ENCODE measurements at regions not wholly inside any gene's neighbourhood (a gene's known extent, or its start where the extent isn't known, plus 50 kb on each side); places are given as distances from the start of the nearest gene placed in this dataset.

- Mint-ChIP-seq H3K4me3 (no peak overlapping the region), H3K4me1 (ENCODE audit: low read depth) (no peaks in the 10 kb centered on the region), H3K27me3 (no peaks in the 10 kb centered on the region), H3K36me3 (ENCODE audit: low read depth) (no peaks in the 10 kb centered on the region), H3K27ac (no peak overlapping the region), H3K9me3 (no peaks in the 10 kb centered on the region)
- intact Hi-C loops (cut with micrococcal nuclease), result no loop called here
Observed at GRCh38 chr2:155215037-155215707, 516.7 kb downstream of the KCNJ3 start.

GRCh38 chr2:155209696-155210450 is 511.4 kb downstream of the KCNJ3 start:
- Mint-ChIP-seq H3K9me3 (no peaks in the 10 kb centered on the region), H3K27ac (no peak overlapping the region), H3K4me3 (no peak overlapping the region), H3K36me3 (ENCODE audit: low read depth) (no peaks in the 10 kb centered on the region), H3K27me3 (no peaks in the 10 kb centered on the region), H3K4me1 (ENCODE audit: low read depth) (no peaks in the 10 kb centered on the region)
- intact Hi-C loops (cut with micrococcal nuclease), result no loop called here

DNA sequence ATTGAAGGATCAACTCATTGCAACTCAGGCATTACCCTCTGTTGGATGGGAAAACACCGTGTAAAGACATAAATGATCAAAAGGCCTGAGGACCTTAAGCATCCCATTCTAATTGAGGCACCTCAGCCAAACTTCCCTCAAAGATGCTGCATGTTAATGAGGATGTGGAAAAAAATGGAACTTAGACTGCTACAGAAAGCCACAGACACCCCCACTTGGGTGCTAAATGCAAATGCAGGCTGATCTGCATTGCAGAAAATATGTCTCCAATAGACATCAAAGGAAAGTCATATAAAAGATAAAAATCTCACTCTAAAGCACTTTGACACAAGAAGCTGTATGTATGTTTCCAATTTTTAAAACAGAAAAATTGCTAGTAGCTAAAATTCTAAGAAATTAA is 504.7 kb downstream of the KCNJ3 start:
- no peak overlapping the region for H3K27ac Mint-ChIP-seq

GRCh38 chr2:155200753-155201152 is 502.3 kb downstream of the KCNJ3 start:
- Mint-ChIP-seq H3K4me1 (ENCODE audit: low read depth) (no peaks in the 10 kb centered on the region), H3K27ac (no peak overlapping the region), H3K4me3 (no peak overlapping the region), H3K27me3 (no peaks in the 10 kb centered on the region), H3K9me3 (no peaks in the 10 kb centered on the region), H3K36me3 (ENCODE audit: low read depth) (no peaks in the 10 kb centered on the region)
- intact Hi-C loops (cut with micrococcal nuclease), result no loop called here

More for the DNA sequence above, 504.7 kb downstream of the KCNJ3 start:
- Mint-ChIP-seq H3K27me3 (no peaks in the 10 kb centered on the region), H3K4me3 (no peak overlapping the region), H3K9me3 (no peaks in the 10 kb centered on the region), H3K4me1 (ENCODE audit: low read depth) (no peaks in the 10 kb centered on the region), H3K36me3 (ENCODE audit: low read depth) (no peaks in the 10 kb centered on the region)
- intact Hi-C loops (cut with micrococcal nuclease), result no loop called here

DNA sequence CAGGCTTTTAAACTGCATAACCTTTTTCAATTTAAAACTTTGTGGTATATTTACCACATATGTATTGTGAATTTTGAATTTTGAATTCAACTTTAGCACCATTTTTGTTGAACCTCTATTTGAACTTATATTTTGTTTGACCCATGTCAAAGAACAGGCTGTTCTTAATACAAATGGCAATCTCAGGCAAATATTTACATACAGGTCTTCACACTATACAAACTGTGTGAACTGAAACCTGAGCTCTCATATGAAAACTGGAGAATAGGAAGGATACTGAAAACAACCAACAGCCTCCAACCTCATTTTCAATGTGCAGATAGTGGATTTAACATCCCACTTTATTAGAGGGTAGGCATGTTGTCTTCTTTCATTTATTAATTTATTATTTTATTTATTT is 491.8 kb downstream of the KCNJ3 start:
- Mint-ChIP-seq H3K27ac (no peak overlapping the region), H3K4me1 (ENCODE audit: low read depth) (no peaks in the 10 kb centered on the region), H3K36me3 (ENCODE audit: low read depth) (no peaks in the 10 kb centered on the region), H3K9me3 (peaks cover 22% of the 10 kb centered on the region), H3K4me3 (no peak overlapping the region), H3K27me3 (no peaks in the 10 kb centered on the region)
- intact Hi-C loops (cut with micrococcal nuclease), result no loop called here

GRCh38 chr2:155178921-155179320 is 480.4 kb downstream of the KCNJ3 start:
- H3K4me1 Mint-ChIP-seq (ENCODE audit: low read depth), result no peaks in the 10 kb centered on the region
- H3K27me3 Mint-ChIP-seq, result no peaks in the 10 kb centered on the region
- no peak overlapping the region for H3K27ac Mint-ChIP-seq
- no peak overlapping the region for H3K4me3 Mint-ChIP-seq
- no peaks in the 10 kb centered on the region for H3K36me3 Mint-ChIP-seq (ENCODE audit: low read depth)
- no peaks in the 10 kb centered on the region for H3K9me3 Mint-ChIP-seq
- intact Hi-C loops (cut with micrococcal nuclease), result no loop called here

- no peaks in the 10 kb centered on the region for H3K4me1 Mint-ChIP-seq (ENCODE audit: low read depth)
- intact Hi-C loops (cut with micrococcal nuclease), result no loop called here
- no peaks in the 10 kb centered on the region for H3K27me3 Mint-ChIP-seq
- no peaks in the 10 kb centered on the region for H3K9me3 Mint-ChIP-seq
- no peaks in the 10 kb centered on the region for H3K36me3 Mint-ChIP-seq (ENCODE audit: low read depth)
- no peak overlapping the region for H3K27ac Mint-ChIP-seq
- no peak overlapping the region for H3K4me3 Mint-ChIP-seq
Observed at GRCh38 chr2:155176345-155176744, 477.9 kb downstream of the KCNJ3 start.

DNA sequence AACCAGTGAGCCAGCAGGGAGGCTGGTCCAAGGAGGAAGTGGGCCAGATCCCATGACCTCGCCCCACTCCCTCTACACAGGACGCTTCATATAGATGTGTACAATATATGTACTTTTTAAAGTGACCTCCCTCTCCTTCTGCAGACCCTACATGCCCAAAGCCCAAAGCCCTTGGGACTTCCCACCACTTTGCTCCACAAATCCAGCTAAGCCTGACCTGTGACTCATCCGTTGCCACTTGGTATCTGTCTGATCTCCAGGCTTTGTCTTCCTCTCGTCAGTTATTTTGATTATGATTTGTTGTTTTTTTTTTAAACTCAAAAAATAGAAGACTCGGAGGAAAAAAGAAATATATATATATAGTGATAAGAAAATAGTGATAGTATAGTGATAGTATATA is 470.8 kb downstream of the KCNJ3 start:
- no peaks in the 10 kb centered on the region for H3K4me1 Mint-ChIP-seq (ENCODE audit: low read depth)
- H3K27ac Mint-ChIP-seq, result no peak overlapping the region
- intact Hi-C loops (cut with micrococcal nuclease), result no loop called here
- H3K27me3 Mint-ChIP-seq, result no peaks in the 10 kb centered on the region
- no peaks in the 10 kb centered on the region for H3K36me3 Mint-ChIP-seq (ENCODE audit: low read depth)
- H3K9me3 Mint-ChIP-seq, result peaks cover 10% of the 10 kb centered on the region
- no peak overlapping the region for H3K4me3 Mint-ChIP-seq

- H3K36me3 Mint-ChIP-seq (ENCODE audit: low read depth), result no peaks in the 10 kb centered on the region
- H3K4me1 Mint-ChIP-seq (ENCODE audit: low read depth), result no peaks in the 10 kb centered on the region
Observed at GRCh38 chr2:155162494-155162893, 464.0 kb downstream of the KCNJ3 start.

DNA sequence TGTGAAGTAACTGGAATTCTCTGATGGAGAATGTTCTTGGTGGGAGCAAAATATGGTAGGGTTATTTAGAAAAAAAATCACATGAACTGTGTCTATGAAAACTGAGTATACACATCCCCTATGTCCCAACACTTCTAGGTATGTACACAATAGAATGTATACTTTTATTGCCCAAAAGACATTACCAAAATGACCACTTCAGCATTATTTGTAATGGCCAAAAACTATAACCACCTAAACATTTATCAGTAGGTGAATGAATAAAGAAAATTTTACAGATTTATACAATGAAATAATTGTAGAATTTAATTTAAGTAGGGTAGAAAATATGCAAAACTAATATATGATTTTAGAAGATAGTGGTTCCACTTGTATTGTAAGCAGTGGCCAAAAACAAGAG is 462.8 kb downstream of the KCNJ3 start:
- no peak overlapping the region for H3K4me3 Mint-ChIP-seq
- no peaks in the 10 kb centered on the region for H3K36me3 Mint-ChIP-seq (ENCODE audit: low read depth)
- no peaks in the 10 kb centered on the region for H3K27me3 Mint-ChIP-seq
- no peaks in the 10 kb centered on the region for H3K4me1 Mint-ChIP-seq (ENCODE audit: low read depth)
- no peaks in the 10 kb centered on the region for H3K9me3 Mint-ChIP-seq
- intact Hi-C loops (cut with micrococcal nuclease), result no loop called here
- H3K27ac Mint-ChIP-seq, result no peak overlapping the region

More at GRCh38 chr2:155162494-155162893, 464.0 kb downstream of the KCNJ3 start:
- no peak overlapping the region for H3K4me3 Mint-ChIP-seq
- H3K27me3 Mint-ChIP-seq, result no peaks in the 10 kb centered on the region
- H3K9me3 Mint-ChIP-seq, result no peaks in the 10 kb centered on the region
- intact Hi-C loops (cut with micrococcal nuclease), result no loop called here
- H3K27ac Mint-ChIP-seq, result no peak overlapping the region

DNA sequence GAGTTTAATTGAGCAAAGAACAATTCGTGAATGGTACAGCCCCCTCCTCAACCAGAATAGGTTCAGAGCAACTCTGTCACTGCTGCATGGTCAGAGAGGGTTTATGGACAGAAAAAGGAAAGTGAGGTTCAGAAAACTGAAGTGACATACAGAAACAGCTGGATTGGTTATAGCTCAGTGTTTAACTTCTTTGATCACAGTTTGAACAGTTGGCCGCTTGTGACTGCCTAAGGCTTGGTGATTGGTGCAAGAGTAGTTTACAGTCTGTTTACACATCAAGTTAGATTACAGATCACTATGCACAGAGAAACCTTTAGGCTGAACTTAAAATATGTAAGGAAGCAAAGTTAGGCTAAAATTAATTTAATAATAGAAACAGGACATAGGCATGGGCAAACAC is 459.2 kb downstream of the KCNJ3 start:
- Mint-ChIP-seq H3K27ac (no peak overlapping the region), H3K36me3 (ENCODE audit: low read depth) (no peaks in the 10 kb centered on the region), H3K4me1 (ENCODE audit: low read depth) (no peaks in the 10 kb centered on the region), H3K9me3 (peaks cover under 1% of the 10 kb centered on the region), H3K27me3 (no peaks in the 10 kb centered on the region), H3K4me3 (no peak overlapping the region)
- intact Hi-C loops (cut with micrococcal nuclease), result no loop called here

DNA sequence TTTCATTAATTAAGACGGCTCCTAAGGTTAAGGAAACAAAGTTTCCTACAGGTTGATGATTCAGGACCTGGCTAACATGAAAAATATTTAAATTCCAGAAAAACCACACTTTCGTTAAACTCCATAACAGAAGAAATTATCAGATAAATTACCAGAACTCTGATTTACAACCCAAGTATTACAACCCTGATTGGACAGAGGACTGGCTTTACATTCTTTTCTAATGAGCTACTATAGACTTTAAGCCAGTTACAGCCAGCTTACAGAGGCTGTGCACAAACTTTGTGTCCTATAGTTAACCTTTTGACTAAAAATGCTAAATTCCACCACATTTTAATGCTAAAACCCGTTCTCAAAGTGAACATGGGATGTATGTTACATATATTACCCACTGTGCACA is 458.6 kb downstream of the KCNJ3 start:
- intact Hi-C loops (cut with micrococcal nuclease), result no loop called here
- Mint-ChIP-seq H3K9me3 (peaks cover 7% of the 10 kb centered on the region), H3K4me1 (ENCODE audit: low read depth) (no peaks in the 10 kb centered on the region), H3K4me3 (no peak overlapping the region), H3K27me3 (no peaks in the 10 kb centered on the region), H3K36me3 (ENCODE audit: low read depth) (no peaks in the 10 kb centered on the region), H3K27ac (no peak overlapping the region)

GRCh38 chr2:155151945-155152344 is 453.4 kb downstream of the KCNJ3 start:
- intact Hi-C loops (cut with micrococcal nuclease), result no loop called here
- Mint-ChIP-seq H3K4me3 (no peak overlapping the region), H3K27me3 (no peaks in the 10 kb centered on the region), H3K9me3 (peaks cover 12% of the 10 kb centered on the region), H3K4me1 (ENCODE audit: low read depth) (no peaks in the 10 kb centered on the region), H3K36me3 (ENCODE audit: low read depth) (no peaks in the 10 kb centered on the region), H3K27ac (no peak overlapping the region)

DNA sequence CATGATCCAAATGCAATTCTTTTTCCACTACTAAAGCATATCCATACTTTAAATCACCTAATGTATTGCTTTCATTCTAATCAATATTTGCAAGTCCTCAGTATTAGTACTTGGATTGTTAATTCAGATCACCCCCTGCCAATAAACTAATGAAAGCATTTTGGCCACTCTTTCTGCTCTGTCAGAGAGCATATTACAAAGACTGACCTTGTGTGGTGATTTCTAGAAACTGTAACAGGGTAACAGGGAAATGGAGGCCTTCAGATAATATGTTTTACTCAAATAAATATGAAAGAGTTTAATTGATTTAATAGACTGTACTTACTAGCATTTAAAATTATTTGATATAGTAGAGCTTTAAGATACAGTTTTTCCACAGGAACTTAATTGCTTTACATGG is 453.0 kb downstream of the KCNJ3 start:
- intact Hi-C loops (cut with micrococcal nuclease), result no loop called here
- H3K36me3 Mint-ChIP-seq (ENCODE audit: low read depth), result no peaks in the 10 kb centered on the region
- H3K4me3 Mint-ChIP-seq, result no peak overlapping the region
- H3K27ac Mint-ChIP-seq, result no peak overlapping the region
- H3K27me3 Mint-ChIP-seq, result no peaks in the 10 kb centered on the region
- H3K9me3 Mint-ChIP-seq, result peaks cover 12% of the 10 kb centered on the region
- no peaks in the 10 kb centered on the region for H3K4me1 Mint-ChIP-seq (ENCODE audit: low read depth)

Measured in dendritic cell treated with granulocyte-macrophage colony-stimulating factor and Interleukin-4, amounts not matched to agents 40 ng/mL and 50 ng/mL, for 4 days (primary cell).